OCI-LY1 (cell line): ENCODE measurements at regions not wholly inside any gene's neighbourhood (a gene's known extent, or its start where the extent isn't known, plus 50 kb on each side); places are given as distances from the start of the nearest gene placed in this dataset.

Experiments
- H2AFZ ChIP-seq: fragments of 200-600 bp; sonication (generic), shearing (Covaris generic); 2 replicates; pipeline ENCODE4 v1.6.0; 2014; ENCODE audit warnings: antibody characterized with exemption, mild to moderate bottlenecking, low read length
- H3F3A ChIP-seq: fragments of 200-600 bp; sonication (generic), shearing (Covaris generic); 2 replicates; pipeline ENCODE4 v1.6.0; 2014; ENCODE audit warnings: mild to moderate bottlenecking, antibody characterized with exemption, low read length, moderate library complexity; ENCODE audit not compliant: insufficient read depth
- H3K27ac ChIP-seq: fragments of 200-600 bp; sonication (generic); 2 replicates; pipeline ENCODE4 v1.5.1; 2014; ENCODE audit warnings: low read length, mixed run types, mild to moderate bottlenecking, low read depth; ENCODE audit not compliant: poor library complexity, severe bottlenecking
- H3K27me3 ChIP-seq: fragments of 200-600 bp; sonication (generic); 2 replicates; pipeline ENCODE4 v1.6.0; 2014; ENCODE audit warnings: antibody characterized with exemption, mild to moderate bottlenecking, low read length, moderate library complexity; ENCODE audit not compliant: insufficient read depth
- H3K36me3 ChIP-seq: fragments of 200-600 bp; sonication (generic); 2 replicates; pipeline ENCODE4 v1.6.1; 2014; ENCODE audit warnings: mild to moderate bottlenecking, antibody characterized with exemption, low read length, moderate library complexity, mixed read lengths; ENCODE audit not compliant: insufficient read depth
- H3K4me1 ChIP-seq: fragments of 200-600 bp; sonication (generic); 2 replicates; pipeline ENCODE4 v1.5.1; 2014; ENCODE audit warnings: mild to moderate bottlenecking, low read length, moderate library complexity; ENCODE audit not compliant: insufficient read depth, severe bottlenecking
- H3K4me2 ChIP-seq: fragments of 200-600 bp; sonication (generic), shearing (Covaris generic); 2 replicates; pipeline ENCODE4 v1.6.1; 2014; ENCODE audit warnings: low read length
- H3K4me3 ChIP-seq: fragments of 200-600 bp; sonication (generic); 2 replicates; pipeline ENCODE4 v1.5.1; 2014; ENCODE audit warnings: low read length, low read depth, mild to moderate bottlenecking, mixed read lengths; ENCODE audit not compliant: poor library complexity, severe bottlenecking
- H3K79me2 ChIP-seq: fragments of 200-600 bp; shearing (Covaris generic); 2 replicates; pipeline ENCODE4 v1.6.1; 2016; ENCODE audit warnings: mixed run types, low read length, mixed read lengths; ENCODE audit not compliant: insufficient read depth
- H3K9ac ChIP-seq: fragments of 200-600 bp; sonication (generic), shearing (Covaris generic); 2 replicates; pipeline ENCODE4 v1.6.1; 2014; ENCODE audit warnings: mild to moderate bottlenecking, low read length, mixed read lengths
- H3K9me2 ChIP-seq: fragments of 200-600 bp; sonication (generic), shearing (Covaris generic); 2 replicates; pipeline ENCODE4 v1.6.1; 2014; ENCODE audit warnings: low read depth, mild to moderate bottlenecking, low read length, mixed read lengths
- H3K9me3 ChIP-seq: fragments of 200-600 bp; shearing (Covaris generic); 2 replicates; pipeline ENCODE4 v1.6.1; 2014; ENCODE audit warnings: low read length, mixed read lengths
- H4K20me1 ChIP-seq: fragments of 200-600 bp; sonication (generic), shearing (Covaris generic); 2 replicates; pipeline ENCODE4 v1.6.0; 2016; ENCODE audit warnings: mild to moderate bottlenecking, low read length; ENCODE audit not compliant: insufficient read depth
- CTCF ChIP-seq: fragments of 200-600 bp; sonication (generic), shearing (Covaris generic); IDR thresholded peaks from 2 replicates; pipeline ENCODE4 v1.5.1; 2017; ENCODE audit warnings: mild to moderate bottlenecking, antibody characterized with exemption, low read length, moderate library complexity, mixed read lengths
- EZH2 ChIP-seq: fragments of 200-600 bp; sonication (generic), shearing (Covaris generic); IDR thresholded peaks from 2 replicates; pipeline ENCODE4 v1.8.0; 2017; ENCODE audit warnings: borderline replicate concordance, mixed run types, mild to moderate bottlenecking, antibody characterized with exemption, low read length, moderate library complexity, mixed read lengths

GRCh38 chr2:103327386-103327785 is 565.6 kb downstream of the TMEM182 start:
- H3K9me3 ChIP-seq, result no peaks in the 10 kb centered on the region
- no peak overlapping the region for H3K4me3 ChIP-seq
- H3K27me3 ChIP-seq, result no peaks in the 10 kb centered on the region
- no peaks in the 10 kb centered on the region for H3K79me2 ChIP-seq
- no peaks in the 10 kb centered on the region for H4K20me1 ChIP-seq
- no peak for TF ChIP-seq EZH2
- no peak for TF ChIP-seq CTCF
- H3K4me1 ChIP-seq, result no peaks in the 10 kb centered on the region
- no peaks in the 10 kb centered on the region for H3F3A ChIP-seq
- no peak overlapping the region for H3K4me2 ChIP-seq
- H3K27ac ChIP-seq, result no peak overlapping the region
- H2AFZ ChIP-seq, result no peak overlapping the region
- no peak overlapping the region for H3K9ac ChIP-seq
- no peaks in the 10 kb centered on the region for H3K9me2 ChIP-seq
- no peaks in the 10 kb centered on the region for H3K36me3 ChIP-seq

DNA sequence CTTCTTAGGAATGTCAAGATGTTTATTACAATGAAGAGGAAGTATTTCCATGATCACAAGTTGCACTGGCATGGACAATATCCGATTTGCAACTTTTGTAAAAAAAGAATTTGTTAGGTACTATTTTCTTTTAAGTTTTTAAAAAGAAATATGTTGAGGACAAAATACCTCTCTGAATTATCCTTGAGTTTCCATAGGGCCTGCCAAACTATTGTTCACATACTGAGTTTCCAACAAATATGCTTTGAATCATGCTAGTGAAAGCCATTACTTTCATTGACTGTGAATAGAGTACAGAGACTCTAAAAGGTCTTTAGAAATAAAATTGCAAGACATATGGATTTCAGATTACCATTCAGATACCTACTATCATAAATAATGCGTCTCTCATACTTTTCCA is 566.1 kb downstream of the TMEM182 start:
- no peaks in the 10 kb centered on the region for H3K36me3 ChIP-seq
- TF ChIP-seq CTCF (no peak), EZH2 (no peak)
- no peaks in the 10 kb centered on the region for H3K9me3 ChIP-seq
- no peaks in the 10 kb centered on the region for H3K79me2 ChIP-seq
- no peak overlapping the region for H3K27ac ChIP-seq
- no peaks in the 10 kb centered on the region for H4K20me1 ChIP-seq
- no peak overlapping the region for H3K4me3 ChIP-seq
- no peak overlapping the region for H3K9ac ChIP-seq
- H3K9me2 ChIP-seq, result no peaks in the 10 kb centered on the region
- H3K4me2 ChIP-seq, result no peak overlapping the region
- no peaks in the 10 kb centered on the region for H3F3A ChIP-seq
- no peaks in the 10 kb centered on the region for H3K4me1 ChIP-seq
- no peaks in the 10 kb centered on the region for H3K27me3 ChIP-seq
- no peak overlapping the region for H2AFZ ChIP-seq

GRCh38 chr2:103335403-103335802 is 573.6 kb downstream of the TMEM182 start:
- TF ChIP-seq EZH2 (no peak), CTCF (no peak)

More at GRCh38 chr2:103335403-103335802, 573.6 kb downstream of the TMEM182 start:
- no peaks in the 10 kb centered on the region for H3K27me3 ChIP-seq
- H3K9ac ChIP-seq, result no peak overlapping the region
- H3K79me2 ChIP-seq, result no peaks in the 10 kb centered on the region
- no peaks in the 10 kb centered on the region for H3F3A ChIP-seq
- H3K27ac ChIP-seq, result no peak overlapping the region
- no peaks in the 10 kb centered on the region for H3K4me1 ChIP-seq
- no peaks in the 10 kb centered on the region for H3K9me3 ChIP-seq
- H3K4me2 ChIP-seq, result no peak overlapping the region
- H3K4me3 ChIP-seq, result no peak overlapping the region
- H3K36me3 ChIP-seq, result no peaks in the 10 kb centered on the region
- no peaks in the 10 kb centered on the region for H3K9me2 ChIP-seq
- no peaks in the 10 kb centered on the region for H4K20me1 ChIP-seq
- H2AFZ ChIP-seq, result no peak overlapping the region
